A673 (cell line): ENCODE measurements at regions not wholly inside any gene's neighbourhood (a gene's known extent, or its start where the extent isn't known, plus 50 kb on each side); places are given as distances from the start of the nearest gene placed in this dataset.

Source experiments
- BruUV-seq: library from RNA; stranded (reverse); fragments of 400-500 nt; replicated peaks from 2 replicates; lab custom pipeline; 2021; lab: Mats Ljungman, UMichigan
- CTCF ChIA-PET: fragments of 300-600 bp; sonication (Branson Sonifier 250); formaldehyde crosslinking; loops from one replicate; lab custom pipeline; 2022; ENCODE audit warnings: antibody characterized with exemption; lab: Charles Lee
- POLR2A ChIA-PET: fragments of 300-600 bp; sonication (Branson Sonifier 250); formaldehyde crosslinking; loops from one replicate; lab custom pipeline; 2022; ENCODE audit warnings: antibody characterized with exemption; ENCODE audit not compliant: low non-redundant PET; lab: Charles Lee
- DNase-seq: peaks from one replicate; pipeline ENCODE4 v3.0.0-alpha.2; 2015; ENCODE audit warnings: low spot score
- H3K27ac ChIP-seq: fragments of 200-600 bp; sonication (generic); 2 replicates; pipeline ENCODE4 v1.5.1; 2016; ENCODE audit warnings: mixed run types, low read depth, mild to moderate bottlenecking, mixed read lengths, antibody characterized with exemption, low read length; ENCODE audit not compliant: poor library complexity, severe bottlenecking
- H3K27me3 ChIP-seq: fragments of 200-600 bp; sonication (generic); replicated peaks from 2 replicates; pipeline ENCODE4 v1.6.1; 2017; ENCODE audit warnings: mixed run types, low read depth, mild to moderate bottlenecking, mixed read lengths, antibody characterized with exemption, low read length; ENCODE audit not compliant: insufficient read depth, poor library complexity
- H3K36me3 ChIP-seq: fragments of 200-600 bp; sonication (generic); 2 replicates; pipeline ENCODE4 v1.6.1; 2016; ENCODE audit warnings: mixed run types, mild to moderate bottlenecking, mixed read lengths, antibody characterized with exemption, low read length; ENCODE audit not compliant: insufficient read depth, poor library complexity, severe bottlenecking
- H3K4me1 ChIP-seq: fragments of 200-600 bp; sonication (generic); 2 replicates; pipeline ENCODE4 v1.6.1; 2017; ENCODE audit warnings: mixed run types, mild to moderate bottlenecking, mixed read lengths, antibody characterized with exemption, low read length; ENCODE audit not compliant: insufficient read depth, poor library complexity, severe bottlenecking
- H3K4me3 ChIP-seq: fragments of 200-600 bp; sonication (generic); 2 replicates; pipeline ENCODE4 v1.5.1; 2016; ENCODE audit warnings: low read depth, mixed run types, mild to moderate bottlenecking, mixed read lengths, low read length; ENCODE audit not compliant: poor library complexity, severe bottlenecking
- H3K9me3 ChIP-seq: fragments of 200-600 bp; sonication (generic); 2 replicates; pipeline ENCODE4 v1.6.1; 2016; ENCODE audit warnings: mixed run types, low read depth, mild to moderate bottlenecking, mixed read lengths, antibody characterized with exemption, low read length; ENCODE audit not compliant: poor library complexity, severe bottlenecking
- EZH2 ChIP-seq: fragments of 200-600 bp; sonication (generic); IDR thresholded peaks from 2 replicates; pipeline ENCODE4 v1.6.1; 2017; ENCODE audit warnings: borderline replicate concordance, low read depth, mild to moderate bottlenecking, mixed read lengths, antibody characterized with exemption, low read length; ENCODE audit not compliant: poor library complexity, severe bottlenecking
- intact Hi-C: fragments of 100-400 bp; cut with micrococcal nuclease; formaldehyde crosslinking; loops from one replicate; pipeline ENCODE4 v1.10.0; 2022; ENCODE audit not compliant: unreplicated experiment
- TF ChIP-seq, protein P1 (sequence below): fragments of 300-800, 200-600 bp; sonication (generic); conservative IDR thresholded peaks from 2 replicates; pipeline ENCODE4 v1.5.1; 2017; ENCODE audit warnings: low read depth, mild to moderate bottlenecking, antibody characterized with exemption, low read length, moderate library complexity, mixed read lengths

DNA sequence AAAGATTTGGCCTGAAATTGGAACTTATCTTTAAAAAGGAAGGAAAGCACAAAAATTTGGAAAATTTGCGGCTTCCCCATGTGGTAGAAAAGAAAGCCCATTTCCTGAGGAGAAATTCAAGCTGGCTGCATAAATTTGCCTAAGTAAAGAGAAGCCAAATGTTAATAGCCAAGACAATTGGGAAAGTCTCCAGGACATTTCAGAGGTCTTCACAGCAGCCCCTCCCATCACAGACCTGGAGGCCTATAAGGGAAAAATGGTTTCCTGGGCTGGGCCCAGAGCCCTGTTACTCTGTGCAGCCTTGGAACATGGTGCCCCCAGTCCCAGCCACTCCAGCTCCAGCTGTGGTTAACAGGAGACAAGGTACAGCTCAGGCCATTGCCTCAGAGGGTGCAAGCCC is 736.5 kb downstream of the HACE1 start:
- Histone ChIP-seq H3K9me3 (no peaks in the 10 kb centered on the region), H3K4me1 (no peaks in the 10 kb centered on the region), H3K36me3 (no peaks in the 10 kb centered on the region), H3K4me3 (no peak overlapping the region), H3K27ac (no peak overlapping the region), H3K27me3 (no peaks in the 10 kb centered on the region)
- CTCF ChIA-PET, result no interaction called here
- BruUV-seq, result no TSS peak
- peak; percentile 39 for DNase-seq
- POLR2A ChIA-PET, result no interaction called here
- intact Hi-C loops, result no loop called here
- no peak for TF ChIP-seq EZH2
- TF ChIP-seq, protein P1, sequence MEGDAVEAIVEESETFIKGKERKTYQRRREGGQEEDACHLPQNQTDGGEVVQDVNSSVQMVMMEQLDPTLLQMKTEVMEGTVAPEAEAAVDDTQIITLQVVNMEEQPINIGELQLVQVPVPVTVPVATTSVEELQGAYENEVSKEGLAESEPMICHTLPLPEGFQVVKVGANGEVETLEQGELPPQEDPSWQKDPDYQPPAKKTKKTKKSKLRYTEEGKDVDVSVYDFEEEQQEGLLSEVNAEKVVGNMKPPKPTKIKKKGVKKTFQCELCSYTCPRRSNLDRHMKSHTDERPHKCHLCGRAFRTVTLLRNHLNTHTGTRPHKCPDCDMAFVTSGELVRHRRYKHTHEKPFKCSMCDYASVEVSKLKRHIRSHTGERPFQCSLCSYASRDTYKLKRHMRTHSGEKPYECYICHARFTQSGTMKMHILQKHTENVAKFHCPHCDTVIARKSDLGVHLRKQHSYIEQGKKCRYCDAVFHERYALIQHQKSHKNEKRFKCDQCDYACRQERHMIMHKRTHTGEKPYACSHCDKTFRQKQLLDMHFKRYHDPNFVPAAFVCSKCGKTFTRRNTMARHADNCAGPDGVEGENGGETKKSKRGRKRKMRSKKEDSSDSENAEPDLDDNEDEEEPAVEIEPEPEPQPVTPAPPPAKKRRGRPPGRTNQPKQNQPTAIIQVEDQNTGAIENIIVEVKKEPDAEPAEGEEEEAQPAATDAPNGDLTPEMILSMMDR, result no peak

DNA sequence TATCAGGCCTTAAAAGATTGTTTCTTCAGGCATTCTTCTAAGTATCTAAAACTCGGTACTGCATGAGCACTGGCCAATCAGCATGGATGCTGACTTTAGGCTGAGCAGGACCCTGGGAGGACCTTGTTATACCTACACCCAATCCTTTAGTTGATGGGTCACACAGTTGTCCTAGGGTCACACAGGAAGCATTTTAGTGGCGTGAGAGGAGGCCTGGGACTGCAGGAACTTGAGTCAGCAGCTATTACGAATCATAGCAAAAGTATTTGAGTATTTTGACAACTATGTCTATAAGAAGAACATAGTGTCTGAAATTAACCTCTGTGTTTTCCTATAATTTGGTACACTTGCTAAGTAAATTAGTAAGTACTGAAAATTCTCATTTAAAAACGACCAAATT is 741.4 kb downstream of the HACE1 start:
- Histone ChIP-seq H3K4me1 (no peaks in the 10 kb centered on the region), H3K27me3 (no peaks in the 10 kb centered on the region), H3K9me3 (no peaks in the 10 kb centered on the region), H3K36me3 (no peaks in the 10 kb centered on the region), H3K4me3 (no peak overlapping the region), H3K27ac (no peak overlapping the region)
- no TSS peak for BruUV-seq
- CTCF ChIA-PET, result no interaction called here
- POLR2A ChIA-PET, result no interaction called here
- peak; percentile 3 for DNase-seq
- TF ChIP-seq, protein P1, result no peak
- no peak for TF ChIP-seq EZH2
- intact Hi-C loops, result no loop called here

DNA sequence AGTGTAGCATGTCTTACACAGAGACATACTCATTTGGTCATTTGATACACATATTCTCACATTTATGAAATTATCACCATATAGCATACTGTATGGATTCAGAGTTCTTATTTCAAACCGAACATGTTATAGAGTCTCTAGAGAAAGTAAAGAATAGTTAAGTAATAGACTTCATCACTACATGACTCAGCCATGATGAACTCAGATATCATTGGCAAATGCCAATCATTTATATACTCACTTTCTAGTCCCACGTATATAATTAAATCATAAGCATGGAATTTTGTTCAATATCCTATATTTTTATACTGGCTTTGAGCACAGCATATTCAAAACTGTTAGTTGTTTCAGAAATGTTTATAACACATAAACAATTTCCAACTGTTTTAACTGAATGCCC is 749.9 kb downstream of the HACE1 start:
- Histone ChIP-seq H3K27me3 (no peaks in the 10 kb centered on the region), H3K36me3 (no peaks in the 10 kb centered on the region), H3K27ac (no peak overlapping the region), H3K9me3 (no peaks in the 10 kb centered on the region), H3K4me3 (no peak overlapping the region), H3K4me1 (no peaks in the 10 kb centered on the region)
- no peak for DNase-seq
- ChIA-PET POLR2A (no interaction called here), CTCF (no interaction called here)
- intact Hi-C loops, result no loop called here
- TF ChIP-seq EZH2, result no peak
- TF ChIP-seq, protein P1, result no peak
- no TSS peak for BruUV-seq
